ENCODE measurements at regions not wholly inside any gene's neighbourhood (a gene's known extent, or its start where the extent isn't known, plus 50 kb on each side); places are given as distances from the start of the nearest gene placed in this dataset.

DNA sequence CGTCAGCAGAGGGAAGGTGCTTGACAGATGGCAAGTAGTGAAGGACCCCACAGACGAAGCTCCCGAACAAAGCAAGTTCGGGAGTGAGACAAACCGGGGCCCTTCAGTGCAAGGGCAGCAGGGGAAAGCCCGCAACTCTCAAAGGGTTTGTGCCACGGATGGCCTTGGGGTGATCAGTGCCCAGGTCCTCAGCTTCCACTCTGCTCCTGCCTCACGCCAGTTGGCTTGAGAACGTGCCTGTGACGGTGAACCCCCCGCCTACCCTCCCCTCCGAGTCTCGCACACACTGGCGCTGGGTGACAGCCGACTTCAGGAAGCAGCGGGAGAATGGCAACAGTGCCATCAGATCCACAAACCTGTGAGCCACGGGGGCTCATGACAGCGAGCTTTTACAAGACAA, 56.8 kb upstream of the SALL3 start:
- Histone ChIP-seq H2AFZ (ENCODE audit: low read length) (no peak overlapping the region), H4K20me1 (ENCODE audit: insufficient read depth, low read length) (no peaks in the 10 kb centered on the region; the same call in 1 of the 2 replicates), H3K36me3 (replicated peaks in 1 of 2; ENCODE audit: control insufficient read depth in 1 of 2, insufficient read depth in 2 of 2, low read length in 2 of 2) (no peaks in the 10 kb centered on the region), H3K4me1 (ENCODE audit: insufficient read depth, low read length) (no peaks in the 10 kb centered on the region), H3K9me3 (ENCODE audit: low read length) (no peaks in the 10 kb centered on the region), H3K9ac (ENCODE audit: insufficient read depth, low read depth, low read length) (no peak overlapping the region), H3K4me2 (ENCODE audit: low read depth, low read length) (no peak overlapping the region), H3K27ac (ENCODE audit: extremely low read length, insufficient read depth, low read length) (no peak overlapping the region), H3K4me3 (replicated peaks in 1 of 3; ENCODE audit: insufficient read depth in 1 of 3, low read depth in 2 of 3, low read length in 3 of 3) (no peak overlapping the region), H3K27me3 (ENCODE audit: control insufficient read depth in 1 of 2, insufficient read depth in 2 of 2, low read length in 2 of 2) (peaks cover 3 to 34% of the 10 kb centered on the region in 2 experiments; a peak in 4 of 5 replicates), H3K79me2 (ENCODE audit: insufficient read depth, low read length) (no peaks in the 10 kb centered on the region)
- BruUV-seq (replicated peaks), result no TSS peak
- TF ChIP-seq PHB2 (IDR thresholded peaks at IDR 0.05; ENCODE audit: partially characterized antibody), result no peak
- TF ChIP-seq ZNF552 (CRISPR knock-in tag; IDR thresholded peaks at IDR 0.05; ENCODE audit: borderline replicate concordance), result no peak
- TF ChIP-seq ARID2 (CRISPR knock-in tag; IDR thresholded peaks at IDR 0.05; ENCODE audit: borderline replicate concordance), result no peak
- TF ChIP-seq MEF2D (CRISPR knock-in tag; IDR thresholded peaks at IDR 0.05), result no peak
- TF ChIP-seq, protein P1, sequence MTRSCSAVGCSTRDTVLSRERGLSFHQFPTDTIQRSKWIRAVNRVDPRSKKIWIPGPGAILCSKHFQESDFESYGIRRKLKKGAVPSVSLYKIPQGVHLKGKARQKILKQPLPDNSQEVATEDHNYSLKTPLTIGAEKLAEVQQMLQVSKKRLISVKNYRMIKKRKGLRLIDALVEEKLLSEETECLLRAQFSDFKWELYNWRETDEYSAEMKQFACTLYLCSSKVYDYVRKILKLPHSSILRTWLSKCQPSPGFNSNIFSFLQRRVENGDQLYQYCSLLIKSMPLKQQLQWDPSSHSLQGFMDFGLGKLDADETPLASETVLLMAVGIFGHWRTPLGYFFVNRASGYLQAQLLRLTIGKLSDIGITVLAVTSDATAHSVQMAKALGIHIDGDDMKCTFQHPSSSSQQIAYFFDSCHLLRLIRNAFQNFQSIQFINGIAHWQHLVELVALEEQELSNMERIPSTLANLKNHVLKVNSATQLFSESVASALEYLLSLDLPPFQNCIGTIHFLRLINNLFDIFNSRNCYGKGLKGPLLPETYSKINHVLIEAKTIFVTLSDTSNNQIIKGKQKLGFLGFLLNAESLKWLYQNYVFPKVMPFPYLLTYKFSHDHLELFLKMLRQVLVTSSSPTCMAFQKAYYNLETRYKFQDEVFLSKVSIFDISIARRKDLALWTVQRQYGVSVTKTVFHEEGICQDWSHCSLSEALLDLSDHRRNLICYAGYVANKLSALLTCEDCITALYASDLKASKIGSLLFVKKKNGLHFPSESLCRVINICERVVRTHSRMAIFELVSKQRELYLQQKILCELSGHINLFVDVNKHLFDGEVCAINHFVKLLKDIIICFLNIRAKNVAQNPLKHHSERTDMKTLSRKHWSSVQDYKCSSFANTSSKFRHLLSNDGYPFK (CRISPR knock-in tag; IDR thresholded peaks at IDR 0.05; ENCODE audit: borderline replicate concordance), result no peak
- TF ChIP-seq KDM5B (CRISPR knock-in tag; IDR thresholded peaks at IDR 0.05; ENCODE audit: borderline replicate concordance), result no peak
- no peak for TF ChIP-seq RAD51 (IDR thresholded peaks at IDR 0.05; ENCODE audit: borderline replicate concordance)
- TF ChIP-seq DNMT1 (CRISPR knock-in tag; IDR thresholded peaks at IDR 0.05), result no peak
- no peak for TF ChIP-seq ZNF30 (CRISPR knock-in tag; IDR thresholded peaks at IDR 0.05)
- ChIA-PET POLR2A (no interaction called here), CTCF (ENCODE audit: low intra/inter-chr PET ratio, low total read pairs) (no interaction called here)
- FAIRE-seq, result no peak
- intact Hi-C loops (cut with micrococcal nuclease; ENCODE audit: unreplicated experiment), result no loop called here
- WGBS (ENCODE audit: low lambda C conversion rate), result 18% methylated on average over 9 of the region's 18 CpGs
- in situ Hi-C loops (cut with HindIII; ENCODE audit: extremely low pct_ligation_motif_present, low pct_unique_long_range_greater_than_20kb), result no loop called here
- DNase-seq (ENCODE audit: low spot score), result no peak
- ATAC-seq, result no peak

Data from HepG2 (cell line).